HG03565 (cell line): ENCODE measurements at regions not wholly inside any gene's neighbourhood (a gene's known extent, or its start where the extent isn't known, plus 50 kb on each side); places are given as distances from the start of the nearest gene placed in this dataset.
A peak's percentile ranks its signal among the peaks of the same experiment; 100 is the strongest.
"Not testable (repeated sequence)": the region's sequence is repeated elsewhere in the genome, so short reads cannot be mapped to it uniquely, and the experiment has no call there.

Source experiments
- ATAC-seq: cut with Tn5 transposase; IDR thresholded peaks from one replicate; pipeline ENCODE4 v1.9.1; 2021; ENCODE audit warnings: mild to moderate bottlenecking, moderate library complexity; ENCODE audit not compliant: unreplicated experiment

- ATAC-seq = peak; percentile 96
Measured at GRCh38 chr4:115515772-115516171, 402.4 kb upstream of the NDST4 start.

- peak; percentile 7 for ATAC-seq
Measured at GRCh38 chr4:115515366-115515765, 401.9 kb upstream of the NDST4 start.

- ATAC-seq = no peak
Measured at GRCh38 chr4:115514675-115515074, 401.3 kb upstream of the NDST4 start.

- no peak for ATAC-seq
Measured at GRCh38 chr4:115505326-115505725, 391.9 kb upstream of the NDST4 start.

- ATAC-seq = no peak
Measured at GRCh38 chr4:115501656-115502055, 388.2 kb upstream of the NDST4 start.

- ATAC-seq = not testable (repeated sequence)
Measured at GRCh38 chr4:115493770-115494169, 380.4 kb upstream of the NDST4 start.

- no peak for ATAC-seq
Measured at GRCh38 chr4:115491686-115492085, 378.3 kb upstream of the NDST4 start.

- no peak for ATAC-seq
Measured at GRCh38 chr4:115489279-115489678, 375.9 kb upstream of the NDST4 start.

- ATAC-seq = no peak
Measured at GRCh38 chr4:115485402-115485801, 372.0 kb upstream of the NDST4 start.

- no peak for ATAC-seq
Measured at GRCh38 chr4:115484479-115484878, 371.1 kb upstream of the NDST4 start.

- no peak for ATAC-seq
Measured at GRCh38 chr4:115470763-115471162, 357.3 kb upstream of the NDST4 start.

GRCh38 chr4:115459301-115459700, 345.9 kb upstream of the NDST4 start:
- ATAC-seq = not testable (repeated sequence)

- ATAC-seq = no peak
Measured at GRCh38 chr4:115456231-115456630, 342.8 kb upstream of the NDST4 start.

- no peak for ATAC-seq
Measured at GRCh38 chr4:115454228-115454627, 340.8 kb upstream of the NDST4 start.

- ATAC-seq = no peak
Measured at GRCh38 chr4:115453416-115453815, 340.0 kb upstream of the NDST4 start.

- ATAC-seq = not testable (repeated sequence)
Measured at GRCh38 chr4:115452229-115452628, 338.8 kb upstream of the NDST4 start.

- no peak for ATAC-seq
Measured at GRCh38 chr4:115437739-115438138, 324.3 kb upstream of the NDST4 start.

GRCh38 chr4:115433491-115433890, 320.1 kb upstream of the NDST4 start:
- ATAC-seq = no peak

GRCh38 chr4:115430024-115430423, 316.6 kb upstream of the NDST4 start:
- no peak for ATAC-seq

- ATAC-seq = no peak
Measured at GRCh38 chr4:115428455-115428854, 315.0 kb upstream of the NDST4 start.

GRCh38 chr4:115424852-115425251, 311.4 kb upstream of the NDST4 start:
- ATAC-seq = no peak

GRCh38 chr4:115418635-115419396, 305.4 kb upstream of the NDST4 start:
- no peak for ATAC-seq

GRCh38 chr4:115396034-115396433, 282.6 kb upstream of the NDST4 start:
- no peak for ATAC-seq
